NOMO-1 (cell line): ENCODE measurements at regions not wholly inside any gene's neighbourhood (a gene's known extent, or its start where the extent isn't known, plus 50 kb on each side); places are given as distances from the start of the nearest gene placed in this dataset.
"Not testable (repeated sequence)": the region's sequence is repeated elsewhere in the genome, so short reads cannot be mapped to it uniquely, and the experiment has no call there.

Experiments used
- DNase-seq, 2 experiments: peaks; one replicate each; lab custom pipeline; 2025; ENCODE audit not compliant: unreplicated experiment in 2 of 2; lab: John Stamatoyannopoulos, UW

GRCh38 chr5:14996997-14997396 is 125.4 kb upstream of the ANKH start:
- peak; percentile 69 to 99 for DNase-seq

GRCh38 chr5:14995229-14995628 is 123.7 kb upstream of the ANKH start:
- no peak for DNase-seq

- not testable (repeated sequence) for DNase-seq
Observed at GRCh38 chr5:14993459-14994133, 122.0 kb upstream of the ANKH start.

GRCh38 chr5:14992751-14993458 is 121.3 kb upstream of the ANKH start:
- peak in 1 of 2 experiments; percentile 75 for DNase-seq

- no peak for DNase-seq
Observed at GRCh38 chr5:14988223-14988622, 116.6 kb upstream of the ANKH start.

GRCh38 chr5:14986413-14986812 is 114.8 kb upstream of the ANKH start:
- DNase-seq, result no peak

GRCh38 chr5:14983666-14984441 is 112.3 kb upstream of the ANKH start:
- DNase-seq, result peak; percentile 55 to 75

GRCh38 chr5:14980698-14981097 is 109.1 kb upstream of the ANKH start:
- DNase-seq, result no peak

- DNase-seq, result no peak
Observed at GRCh38 chr5:14977058-14977685, 105.6 kb upstream of the ANKH start.

GRCh38 chr5:14976486-14976885 is 104.9 kb upstream of the ANKH start:
- no peak for DNase-seq

- no peak for DNase-seq
Observed at GRCh38 chr5:14971873-14972272, 100.3 kb upstream of the ANKH start.

GRCh38 chr5:14968796-14969195 is 97.2 kb upstream of the ANKH start:
- no peak for DNase-seq

GRCh38 chr5:14967166-14967565 is 95.6 kb upstream of the ANKH start:
- DNase-seq, result no peak

GRCh38 chr5:14965815-14966214 is 94.2 kb upstream of the ANKH start:
- DNase-seq, result no peak

GRCh38 chr5:14962604-14963003 is 91.0 kb upstream of the ANKH start:
- no peak for DNase-seq

GRCh38 chr5:14960120-14960462 is 88.5 kb upstream of the ANKH start:
- no peak for DNase-seq

- no peak for DNase-seq
Observed at GRCh38 chr5:14959399-14960119, 88.0 kb upstream of the ANKH start.

- no peak for DNase-seq
Observed at GRCh38 chr5:14958188-14958587, 86.6 kb upstream of the ANKH start.

GRCh38 chr5:14956423-14957046 is 85.0 kb upstream of the ANKH start:
- no peak for DNase-seq

- no peak for DNase-seq
Observed at GRCh38 chr5:14954616-14955343, 83.2 kb upstream of the ANKH start.
